ENCODE measurements at regions not wholly inside any gene's neighbourhood (a gene's known extent, or its start where the extent isn't known, plus 50 kb on each side); places are given as distances from the start of the nearest gene placed in this dataset.
"Not testable (repeated sequence)": the region's sequence is repeated elsewhere in the genome, so short reads cannot be mapped to it uniquely, and the experiment has no call there.

DNA sequence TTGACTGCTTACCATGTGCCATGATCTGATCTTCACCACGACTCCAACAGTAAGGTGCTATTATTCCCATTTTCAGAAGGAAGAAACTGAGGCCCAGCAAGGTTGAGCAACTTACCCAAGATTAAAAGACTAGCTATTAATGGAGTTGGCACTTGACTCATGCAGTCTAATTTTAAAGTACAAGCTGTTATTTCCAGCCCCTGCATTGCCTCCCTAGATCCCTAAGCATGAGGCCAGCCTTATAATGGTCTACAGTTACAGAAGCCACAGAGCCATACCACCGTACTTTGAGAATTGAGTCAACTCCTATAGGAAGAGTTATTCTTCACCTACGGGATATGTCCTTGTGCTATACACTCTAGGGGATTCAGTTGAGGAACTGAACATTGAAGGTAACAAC is 66.7 kb upstream of the RBM19 start:
- DNase-seq (ENCODE audit: low read depth in 4 of 4, low spot score in 3 of 4) = no peak

DNA sequence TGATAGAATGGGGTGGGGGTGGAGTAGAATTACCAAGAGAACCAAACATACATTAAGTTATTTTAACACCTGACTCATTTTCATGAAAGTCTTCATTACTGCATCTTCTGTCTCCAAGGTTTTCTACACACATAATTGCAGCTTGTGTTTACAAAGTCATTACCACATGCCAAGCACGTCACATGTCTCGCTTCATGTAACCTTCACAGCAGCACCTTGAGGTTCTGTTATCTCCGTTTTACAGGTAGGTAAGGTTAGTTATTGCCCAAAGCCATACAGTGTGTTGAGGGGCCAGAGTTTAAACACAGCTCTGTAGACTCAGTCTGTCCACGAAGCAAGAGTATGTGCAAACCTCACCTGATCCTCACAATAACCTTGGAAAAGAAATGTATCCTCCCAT is 64.3 kb upstream of the RBM19 start:
- DNase-seq (ENCODE audit: low read depth in 4 of 4, low spot score in 3 of 4) = no peak

DNA sequence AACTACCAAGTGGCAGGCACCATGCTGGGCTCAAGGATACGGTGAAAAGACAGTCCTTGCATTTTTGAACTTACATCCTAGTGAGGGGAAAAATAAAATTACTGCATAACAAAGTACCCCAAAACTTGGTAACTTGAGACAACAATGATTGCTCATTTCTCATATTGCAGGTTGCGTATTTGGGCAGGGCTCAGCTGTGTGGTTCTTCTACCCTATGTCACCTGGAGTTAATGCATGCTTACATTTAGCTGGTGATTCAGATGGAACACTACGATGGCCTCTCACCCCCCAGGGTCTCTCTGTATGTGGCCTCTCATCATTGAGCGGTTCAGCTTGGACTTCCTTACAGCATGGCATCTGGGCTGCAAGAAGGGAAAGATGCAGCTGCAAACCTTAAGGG is 60.7 kb upstream of the RBM19 start:
- DNase-seq (ENCODE audit: low read depth in 4 of 4, low spot score in 3 of 4) = no peak

DNA sequence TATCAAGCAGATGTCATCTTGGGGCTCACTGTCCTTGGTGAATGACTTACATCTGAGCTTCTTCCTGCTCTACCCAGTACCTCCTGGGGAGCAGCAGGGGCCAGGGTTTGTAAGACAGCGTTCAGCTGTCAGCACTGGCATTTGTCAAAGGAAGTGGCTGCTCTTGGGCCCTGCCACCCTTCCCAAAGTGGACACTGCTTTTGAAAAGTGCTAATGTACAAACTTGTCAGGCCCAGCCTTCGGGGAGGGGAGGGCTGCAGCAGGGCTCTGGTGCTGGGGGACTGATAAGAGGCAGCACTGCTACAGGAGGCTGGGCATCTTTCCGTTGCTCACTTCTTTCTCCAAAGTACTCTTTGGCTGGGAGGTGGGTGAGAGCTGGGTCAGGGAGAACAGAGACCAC is 59.8 kb upstream of the RBM19 start:
- no peak for DNase-seq (ENCODE audit: low read depth in 4 of 4, low spot score in 3 of 4)

DNA sequence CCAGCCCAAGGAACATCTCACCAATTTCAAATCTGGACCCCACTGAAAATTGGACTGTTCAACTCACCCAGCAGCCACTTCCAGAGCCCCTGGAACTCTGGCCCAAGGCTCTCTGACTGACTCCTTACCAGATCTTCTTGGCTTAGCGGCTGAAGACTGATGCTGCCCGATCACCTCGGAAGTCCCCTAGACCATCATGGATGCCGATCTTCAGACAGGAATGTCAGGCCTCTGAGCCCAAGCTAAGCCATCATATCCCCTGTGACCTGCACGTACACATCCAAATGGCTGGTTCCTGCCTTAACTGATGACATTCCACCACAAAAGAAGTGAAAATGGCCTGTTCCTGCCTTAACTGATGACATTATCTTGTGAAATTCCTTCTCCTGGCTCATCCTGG is 56.0 kb upstream of the RBM19 start:
- DNase-seq (ENCODE audit: low read depth in 4 of 4, low spot score in 3 of 4) = not testable (repeated sequence)

DNA sequence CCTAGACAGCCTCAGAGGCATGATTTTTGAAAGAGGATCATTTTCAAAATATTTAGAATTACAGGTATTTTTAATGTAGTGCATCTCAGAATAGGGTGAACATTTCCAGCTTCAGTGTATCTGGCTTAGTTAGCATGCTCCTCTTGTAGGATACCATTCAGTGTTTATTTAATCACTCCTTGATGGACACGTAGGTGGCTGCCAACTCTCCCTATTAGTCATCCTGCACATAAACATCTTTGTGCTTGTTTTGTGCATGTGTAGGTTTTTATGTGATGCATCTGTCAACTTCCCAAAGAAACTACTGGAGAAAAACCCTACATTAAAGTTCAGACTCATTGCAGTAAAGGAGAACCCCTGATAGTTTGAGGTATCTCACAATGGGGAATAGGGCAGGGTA is 52.5 kb upstream of the RBM19 start:
- DNase-seq (ENCODE audit: low read depth in 4 of 4, low spot score in 3 of 4) = no peak
